ENCODE measurements at regions not wholly inside any gene's neighbourhood (a gene's known extent, or its start where the extent isn't known, plus 50 kb on each side); places are given as distances from the start of the nearest gene placed in this dataset.

DNA sequence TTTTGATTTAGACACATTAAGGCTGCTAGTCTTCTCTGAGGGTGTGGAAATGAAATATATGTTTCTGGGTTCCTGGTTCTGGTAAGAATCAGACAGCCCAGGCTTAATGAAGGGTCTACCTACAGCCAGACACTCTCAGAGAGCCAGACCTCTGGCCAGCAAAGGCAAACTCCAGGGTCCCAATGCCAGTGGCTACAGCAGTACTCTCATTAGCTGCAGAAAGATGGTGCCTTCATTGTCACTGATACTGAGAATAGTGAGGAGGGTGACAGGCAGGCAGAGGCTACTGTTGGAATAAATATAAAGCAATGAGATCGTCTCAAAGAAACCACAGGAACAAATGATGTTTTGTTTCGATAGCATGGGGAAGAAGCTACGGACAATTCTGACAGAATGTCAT lies 437.6 kb downstream of the GPM6A start:
- no peak overlapping the region for H4K91ac ChIP-seq (ENCODE audit: low read depth, low read length)

DNA sequence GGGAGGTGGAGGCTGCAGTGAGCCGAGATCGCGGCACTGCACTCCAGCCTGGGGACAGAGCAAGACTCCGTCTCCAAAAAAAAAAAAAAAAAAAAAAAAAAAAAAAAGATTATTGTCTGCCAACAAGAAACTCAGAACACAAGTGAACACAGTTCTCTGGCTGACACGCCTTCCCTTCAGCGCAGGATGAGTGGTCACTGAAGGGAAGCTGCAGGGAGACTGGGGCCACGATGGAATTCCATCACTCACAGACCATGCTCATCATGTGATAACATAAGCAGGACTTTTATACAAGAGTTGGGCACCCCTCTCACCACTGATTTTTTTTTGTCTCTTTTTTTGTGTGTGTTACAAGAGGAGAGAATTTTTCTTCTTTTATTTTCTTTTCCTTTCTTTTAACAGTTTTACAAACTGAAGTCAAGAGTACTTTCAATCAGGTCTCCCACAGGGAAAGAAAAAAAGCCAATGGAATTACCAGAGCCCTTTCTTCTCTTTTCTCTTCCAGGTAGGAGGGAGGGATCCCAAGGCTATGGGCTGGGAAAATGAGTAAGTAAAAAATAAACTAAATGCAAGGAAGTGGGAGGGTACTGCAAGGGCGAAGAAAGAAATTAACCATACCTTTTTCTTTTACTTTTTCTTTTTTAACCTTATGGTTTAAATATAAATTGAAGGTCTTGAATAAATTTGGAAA lies 435.6 kb downstream of the GPM6A start:
- DNase-seq, result no peak
- Histone ChIP-seq H3K14ac (ENCODE audit: low read length) (no peak overlapping the region), H3K79me1 (ENCODE audit: low read length) (peaks cover 6% of the 10 kb centered on the region), H3K9me3 (ENCODE audit: insufficient read depth, low read depth, low read length) (peaks cover 2% of the 10 kb centered on the region), H2BK5ac (ENCODE audit: low read depth, low read length, poor library complexity) (no peak overlapping the region), H3K4me3 (ENCODE audit: low read depth, low read length) (no peak overlapping the region), H4K91ac (ENCODE audit: low read depth, low read length) (no peak overlapping the region), H3K27ac (ENCODE audit: low read depth, low read length) (no peak overlapping the region), H2BK12ac (ENCODE audit: low read length) (peak overlapping the region; percentile 84), H3K36me3 (ENCODE audit: control insufficient read depth in 1 of 2, insufficient read depth in 2 of 2, low read length in 2 of 2) (no peaks in the 10 kb centered on the region), H2AFZ (ENCODE audit: insufficient read depth, low read length, poor library complexity) (no peak overlapping the region), H3K4me2 (ENCODE audit: low read length) (no peak overlapping the region), H3K18ac (ENCODE audit: low read length) (no peak overlapping the region), H3K79me2 (ENCODE audit: control insufficient read depth, insufficient read depth, low read length, poor library complexity) (no peaks in the 10 kb centered on the region), H4K12ac (ENCODE audit: low read depth, low read length) (no peak overlapping the region), H3K4ac (ENCODE audit: low read depth, low read length) (no peak overlapping the region), H2AK5ac (ENCODE audit: low read length) (peak overlapping the region; percentile 68), H3K9ac (ENCODE audit: low read length) (no peak overlapping the region), H3K4me1 (ENCODE audit: control insufficient read depth in 1 of 2, insufficient read depth in 2 of 2, low read length in 2 of 2) (peaks cover 0 to 21% of the 10 kb centered on the region in 2 experiments), H3K27me3 (ENCODE audit: insufficient read depth, low read length) (no peaks in the 10 kb centered on the region), H4K8ac (ENCODE audit: low read depth, low read length) (no peak overlapping the region), H2BK120ac (ENCODE audit: insufficient read depth, low read length, poor library complexity) (peak overlapping the region; percentile 17), H3K23ac (ENCODE audit: low read length) (no peak overlapping the region)
- WGBS (ENCODE audit: extremely low coverage, insufficient coverage, insufficient read length), result no CpG with 5 or more reads among the region's 8 CpGs

More for the DNA sequence above, 437.6 kb downstream of the GPM6A start:
- H3K4me3 ChIP-seq (ENCODE audit: low read depth, low read length), result no peak overlapping the region
- DNase-seq, result no peak
- no peak overlapping the region for H2AK5ac ChIP-seq (ENCODE audit: low read length)
- peaks cover 2% of the 10 kb centered on the region for H3K9me3 ChIP-seq (ENCODE audit: insufficient read depth, low read depth, low read length)
- no peak overlapping the region for H2BK5ac ChIP-seq (ENCODE audit: low read depth, low read length, poor library complexity)
- no peak overlapping the region for H3K4me2 ChIP-seq (ENCODE audit: low read length)
- H2BK120ac ChIP-seq (ENCODE audit: insufficient read depth, low read length, poor library complexity), result no peak overlapping the region
- no peak overlapping the region for H3K27ac ChIP-seq (ENCODE audit: low read depth, low read length)
- no peak overlapping the region for H2BK12ac ChIP-seq (ENCODE audit: low read length)
- peaks cover 0 to 11% of the 10 kb centered on the region in 2 experiments for H3K4me1 ChIP-seq (ENCODE audit: control insufficient read depth in 1 of 2, insufficient read depth in 2 of 2, low read length in 2 of 2)
- H3K23ac ChIP-seq (ENCODE audit: low read length), result no peak overlapping the region
- no peaks in the 10 kb centered on the region for H3K36me3 ChIP-seq (ENCODE audit: control insufficient read depth in 1 of 2, insufficient read depth in 2 of 2, low read length in 2 of 2)
- no peak overlapping the region for H3K4ac ChIP-seq (ENCODE audit: low read depth, low read length)
- no peak overlapping the region for H4K8ac ChIP-seq (ENCODE audit: low read depth, low read length)
- no peak overlapping the region for H4K12ac ChIP-seq (ENCODE audit: low read depth, low read length)
- no peak overlapping the region for H3K18ac ChIP-seq (ENCODE audit: low read length)
- no peak overlapping the region for H3K9ac ChIP-seq (ENCODE audit: low read length)
- no CpG with 5 or more reads among the region's 3 CpGs for WGBS (ENCODE audit: extremely low coverage, insufficient coverage, insufficient read length)
- H3K14ac ChIP-seq (ENCODE audit: low read length), result no peak overlapping the region
- H3K79me1 ChIP-seq (ENCODE audit: low read length), result peaks cover 1% of the 10 kb centered on the region
- no peaks in the 10 kb centered on the region for H3K27me3 ChIP-seq (ENCODE audit: insufficient read depth, low read length)
- no peak overlapping the region for H2AFZ ChIP-seq (ENCODE audit: insufficient read depth, low read length, poor library complexity)
- no peaks in the 10 kb centered on the region for H3K79me2 ChIP-seq (ENCODE audit: control insufficient read depth, insufficient read depth, low read length, poor library complexity)

DNA sequence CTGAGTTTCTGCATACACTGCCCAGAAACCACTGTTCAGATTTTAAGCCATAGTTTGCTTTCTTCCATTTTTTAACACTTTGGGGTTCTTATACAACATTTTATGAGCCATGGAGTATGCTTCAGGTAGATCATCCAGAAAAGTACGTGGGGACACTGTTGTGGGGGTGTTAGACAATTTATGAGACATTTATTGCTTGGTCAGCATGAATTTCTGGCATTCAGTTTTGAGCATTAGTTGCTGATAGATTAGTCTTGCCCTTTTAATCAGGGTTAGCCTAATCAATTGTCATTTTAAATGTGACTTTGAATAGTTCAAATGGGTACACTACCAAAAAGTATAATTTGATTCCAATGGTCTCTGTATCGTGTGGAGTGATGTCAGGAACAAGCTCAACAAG lies 434.9 kb downstream of the GPM6A start:
- Histone ChIP-seq H2BK120ac (ENCODE audit: insufficient read depth, low read length, poor library complexity) (no peak overlapping the region), H3K4me2 (ENCODE audit: low read length) (no peak overlapping the region), H3K79me1 (ENCODE audit: low read length) (peaks cover 6% of the 10 kb centered on the region), H3K9ac (ENCODE audit: low read length) (no peak overlapping the region), H3K4me1 (ENCODE audit: control insufficient read depth in 1 of 2, insufficient read depth in 2 of 2, low read length in 2 of 2) (peaks cover 0 to 22% of the 10 kb centered on the region in 2 experiments), H3K9me3 (ENCODE audit: insufficient read depth, low read depth, low read length) (peaks cover 2% of the 10 kb centered on the region), H2AK5ac (ENCODE audit: low read length) (no peak overlapping the region), H3K4ac (ENCODE audit: low read depth, low read length) (no peak overlapping the region), H4K91ac (ENCODE audit: low read depth, low read length) (no peak overlapping the region), H3K14ac (ENCODE audit: low read length) (no peak overlapping the region), H3K27me3 (ENCODE audit: insufficient read depth, low read length) (no peaks in the 10 kb centered on the region), H3K23ac (ENCODE audit: low read length) (no peak overlapping the region), H3K4me3 (ENCODE audit: low read depth, low read length) (no peak overlapping the region), H3K36me3 (ENCODE audit: control insufficient read depth in 1 of 2, insufficient read depth in 2 of 2, low read length in 2 of 2) (no peaks in the 10 kb centered on the region), H2BK12ac (ENCODE audit: low read length) (no peak overlapping the region), H2BK5ac (ENCODE audit: low read depth, low read length, poor library complexity) (no peak overlapping the region), H3K27ac (ENCODE audit: low read depth, low read length) (no peak overlapping the region), H2AFZ (ENCODE audit: insufficient read depth, low read length, poor library complexity) (no peak overlapping the region), H4K12ac (ENCODE audit: low read depth, low read length) (no peak overlapping the region), H3K79me2 (ENCODE audit: control insufficient read depth, insufficient read depth, low read length, poor library complexity) (no peaks in the 10 kb centered on the region), H3K18ac (ENCODE audit: low read length) (no peak overlapping the region), H4K8ac (ENCODE audit: low read depth, low read length) (no peak overlapping the region)
- WGBS (ENCODE audit: extremely low coverage, insufficient coverage, insufficient read length), result no CpG with 5 or more reads among the region's 2 CpGs
- DNase-seq, result no peak

DNA sequence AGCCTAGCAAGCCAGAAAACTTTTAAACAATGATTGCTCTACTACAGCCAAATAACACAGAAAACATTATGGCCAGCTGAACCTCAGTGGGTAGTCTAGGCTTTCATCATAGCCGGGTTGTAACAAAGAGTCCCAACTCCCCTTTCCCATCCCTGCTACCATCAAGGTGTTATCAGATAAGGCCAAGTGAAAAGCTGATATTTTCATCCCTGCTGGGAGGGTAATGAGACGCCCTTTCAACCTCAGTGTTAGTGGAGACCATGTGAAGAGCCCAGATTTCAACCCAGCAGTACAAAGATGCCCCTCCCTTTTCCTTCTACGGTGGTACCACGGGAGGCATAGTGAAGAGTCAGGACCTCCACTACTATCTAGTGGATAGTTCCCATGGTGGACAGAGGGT lies 433.7 kb downstream of the GPM6A start:
- H3K23ac ChIP-seq (ENCODE audit: low read length), result no peak overlapping the region
- H3K27ac ChIP-seq (ENCODE audit: low read depth, low read length), result no peak overlapping the region
- no CpG with 5 or more reads among the region's 4 CpGs for WGBS (ENCODE audit: extremely low coverage, insufficient coverage, insufficient read length)
- H3K4ac ChIP-seq (ENCODE audit: low read depth, low read length), result no peak overlapping the region
- no peak overlapping the region for H2AFZ ChIP-seq (ENCODE audit: insufficient read depth, low read length, poor library complexity)
- H3K4me1 ChIP-seq (ENCODE audit: control insufficient read depth in 1 of 2, insufficient read depth in 2 of 2, low read length in 2 of 2), result peaks cover 0 to 22% of the 10 kb centered on the region in 2 experiments
- H4K12ac ChIP-seq (ENCODE audit: low read depth, low read length), result no peak overlapping the region
- no peaks in the 10 kb centered on the region for H3K79me2 ChIP-seq (ENCODE audit: control insufficient read depth, insufficient read depth, low read length, poor library complexity)
- peak overlapping the region; percentile 53 for H2BK12ac ChIP-seq (ENCODE audit: low read length)
- H3K9me3 ChIP-seq (ENCODE audit: insufficient read depth, low read depth, low read length), result peaks cover 2% of the 10 kb centered on the region
- no peak for DNase-seq
- peak overlapping the region; percentile 3 for H2BK120ac ChIP-seq (ENCODE audit: insufficient read depth, low read length, poor library complexity)
- H4K91ac ChIP-seq (ENCODE audit: low read depth, low read length), result peak overlapping the region; percentile 20
- H3K4me3 ChIP-seq (ENCODE audit: low read depth, low read length), result no peak overlapping the region
- no peak overlapping the region for H3K18ac ChIP-seq (ENCODE audit: low read length)
- no peaks in the 10 kb centered on the region for H3K36me3 ChIP-seq (ENCODE audit: control insufficient read depth in 1 of 2, insufficient read depth in 2 of 2, low read length in 2 of 2)
- peaks cover 6% of the 10 kb centered on the region for H3K79me1 ChIP-seq (ENCODE audit: low read length)
- H3K14ac ChIP-seq (ENCODE audit: low read length), result no peak overlapping the region
- no peak overlapping the region for H4K8ac ChIP-seq (ENCODE audit: low read depth, low read length)
- H3K4me2 ChIP-seq (ENCODE audit: low read length), result no peak overlapping the region
- no peak overlapping the region for H2AK5ac ChIP-seq (ENCODE audit: low read length)
- H3K9ac ChIP-seq (ENCODE audit: low read length), result no peak overlapping the region
- H2BK5ac ChIP-seq (ENCODE audit: low read depth, low read length, poor library complexity), result no peak overlapping the region
- no peaks in the 10 kb centered on the region for H3K27me3 ChIP-seq (ENCODE audit: insufficient read depth, low read length)
